GM12874 (cell line): ENCODE measurements at regions not wholly inside any gene's neighbourhood (a gene's known extent, or its start where the extent isn't known, plus 50 kb on each side); places are given as distances from the start of the nearest gene placed in this dataset.

Experiments used
- TF ChIP-seq, protein P1 (sequence below): IDR thresholded peaks from 2 replicates; pipeline ENCODE4 v1.5.1; 2011; ENCODE audit warnings: low read depth, mild to moderate bottlenecking, control low read depth, low read length, moderate library complexity; ENCODE audit not compliant: insufficient read depth

- TF ChIP-seq, protein P1, sequence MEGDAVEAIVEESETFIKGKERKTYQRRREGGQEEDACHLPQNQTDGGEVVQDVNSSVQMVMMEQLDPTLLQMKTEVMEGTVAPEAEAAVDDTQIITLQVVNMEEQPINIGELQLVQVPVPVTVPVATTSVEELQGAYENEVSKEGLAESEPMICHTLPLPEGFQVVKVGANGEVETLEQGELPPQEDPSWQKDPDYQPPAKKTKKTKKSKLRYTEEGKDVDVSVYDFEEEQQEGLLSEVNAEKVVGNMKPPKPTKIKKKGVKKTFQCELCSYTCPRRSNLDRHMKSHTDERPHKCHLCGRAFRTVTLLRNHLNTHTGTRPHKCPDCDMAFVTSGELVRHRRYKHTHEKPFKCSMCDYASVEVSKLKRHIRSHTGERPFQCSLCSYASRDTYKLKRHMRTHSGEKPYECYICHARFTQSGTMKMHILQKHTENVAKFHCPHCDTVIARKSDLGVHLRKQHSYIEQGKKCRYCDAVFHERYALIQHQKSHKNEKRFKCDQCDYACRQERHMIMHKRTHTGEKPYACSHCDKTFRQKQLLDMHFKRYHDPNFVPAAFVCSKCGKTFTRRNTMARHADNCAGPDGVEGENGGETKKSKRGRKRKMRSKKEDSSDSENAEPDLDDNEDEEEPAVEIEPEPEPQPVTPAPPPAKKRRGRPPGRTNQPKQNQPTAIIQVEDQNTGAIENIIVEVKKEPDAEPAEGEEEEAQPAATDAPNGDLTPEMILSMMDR, result no peak
Observed at GRCh38 chr11:115778928-115779650, 274.9 kb upstream of the CADM1 start.

DNA sequence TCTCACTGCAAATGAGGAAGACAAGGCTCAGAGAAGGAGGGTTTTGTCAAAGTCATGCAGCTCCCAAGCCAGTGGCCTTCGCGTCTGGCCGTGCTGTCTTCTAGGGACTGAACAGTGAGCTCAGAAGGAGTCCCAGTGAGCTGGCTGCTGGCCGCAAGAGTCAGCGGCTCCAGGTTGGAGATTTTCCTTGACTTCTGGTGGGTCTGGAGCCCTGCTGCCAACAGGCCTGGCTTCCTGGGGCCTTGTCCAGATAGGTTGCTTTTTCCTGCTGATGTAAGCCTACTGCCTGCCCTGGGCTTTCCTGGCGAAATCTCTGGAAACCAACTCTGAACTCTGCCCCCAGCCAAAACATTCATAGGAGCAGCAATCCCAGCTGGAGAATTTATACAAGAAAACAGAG lies 272.7 kb upstream of the CADM1 start:
- TF ChIP-seq, protein P1, result no peak

GRCh38 chr11:115775846-115776245 lies 271.6 kb upstream of the CADM1 start:
- TF ChIP-seq, protein P1, result no peak

- TF ChIP-seq, protein P1, result no peak
Observed at GRCh38 chr11:115774756-115775155, 270.5 kb upstream of the CADM1 start.

GRCh38 chr11:115769891-115770290 lies 265.7 kb upstream of the CADM1 start:
- TF ChIP-seq, protein P1, result no peak

- TF ChIP-seq, protein P1, result no peak
Observed at GRCh38 chr11:115767883-115768282, 263.7 kb upstream of the CADM1 start.

DNA sequence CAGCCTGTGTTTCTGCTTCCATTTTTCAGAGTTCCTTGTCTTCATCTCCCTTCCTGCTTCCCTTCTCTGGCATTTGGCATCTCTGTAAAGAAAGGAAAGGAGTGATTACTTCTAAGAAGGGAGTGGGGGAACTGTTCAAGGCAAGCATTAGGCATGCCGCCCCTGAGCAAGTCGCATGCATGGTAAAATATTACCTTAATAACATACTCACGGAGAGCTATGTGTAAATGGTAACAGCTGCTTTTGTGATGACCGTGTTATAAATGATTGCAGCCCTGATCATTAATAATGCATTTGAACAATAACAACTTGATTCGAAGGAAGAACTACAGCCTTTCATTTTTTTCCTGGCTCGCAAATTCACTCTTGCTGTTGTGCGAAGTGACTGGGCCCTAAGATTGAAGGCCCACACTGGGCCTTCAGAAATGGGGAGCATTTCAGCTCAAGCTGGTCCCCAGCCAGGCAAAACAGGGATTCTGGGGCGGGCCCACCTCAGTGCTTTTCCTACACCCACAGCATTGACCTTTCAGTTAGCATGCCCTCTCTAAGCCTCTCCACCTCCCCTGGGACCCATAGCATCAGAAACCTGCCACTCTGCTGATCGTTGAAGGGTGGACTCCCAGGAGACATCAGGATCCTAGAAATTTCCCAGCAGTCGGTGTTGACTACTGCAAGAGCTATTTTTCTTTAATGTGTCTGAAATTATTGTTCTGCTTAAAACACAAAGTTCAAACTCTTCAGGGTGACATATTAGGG lies 263.0 kb upstream of the CADM1 start:
- TF ChIP-seq, protein P1, result no peak
